H1 (cell line): ENCODE measurements at regions not wholly inside any gene's neighbourhood (a gene's known extent, or its start where the extent isn't known, plus 50 kb on each side); places are given as distances from the start of the nearest gene placed in this dataset.

Source experiments
- CTCF ChIA-PET: fragments of 300-600 bp; sonication (Branson Sonifier 250); formaldehyde crosslinking; loops from one replicate; lab custom pipeline; 2021; ENCODE audit not compliant: partially characterized antibody; lab: Charles Lee
- POLR2A ChIA-PET: fragments of 300-600 bp; sonication (Branson Sonifier 250); formaldehyde crosslinking; loops from one replicate; lab custom pipeline; 2021; ENCODE audit warnings: inconsistent platforms; ENCODE audit not compliant: partially characterized antibody; lab: Charles Lee
- DNase-seq, 2 experiments: peaks; one replicate each; pipeline versions ENCODE4 v3.0.0 to v3.0.0-alpha.2; 2010 to 2022; ENCODE audit warnings: low spot score in 2 of 2, low read depth in 1 of 2, mixed read lengths in 1 of 2
- FAIRE-seq: peaks from 2 replicates; lab custom pipeline; 2011; peaks lifted over from hg19 to GRCh38; lab: Jason Lieb, UNC
- H2AFZ ChIP-seq: 2 replicates; pipeline ENCODE4 v1.8.1; 2012; ENCODE audit warnings: low read length, inconsistent platforms
- H2AK5ac ChIP-seq: 2 replicates; pipeline ENCODE4 v1.6.1; 2013; ENCODE audit warnings: low read depth, low read length
- H2BK120ac ChIP-seq: replicated peaks from 2 replicates; pipeline ENCODE3; 2013; ENCODE audit warnings: low read depth, low read length, inconsistent platforms
- H2BK12ac ChIP-seq: 2 replicates; pipeline ENCODE4 v1.6.1; 2013; ENCODE audit warnings: low read depth, low read length
- H2BK15ac ChIP-seq: 2 replicates; pipeline ENCODE4 v1.6.1; 2013; ENCODE audit warnings: low read length
- H2BK20ac ChIP-seq: 2 replicates; pipeline ENCODE4 v1.6.1; 2013; ENCODE audit warnings: low read length
- H2BK5ac ChIP-seq: 2 replicates; pipeline ENCODE4 v1.6.1; 2013; ENCODE audit warnings: low read depth, low read length
- H3K14ac ChIP-seq: 2 replicates; pipeline ENCODE4 v1.6.1; 2013; ENCODE audit warnings: inconsistent platforms; ENCODE audit not compliant: insufficient read length
- H3K18ac ChIP-seq: 2 replicates; pipeline ENCODE4 v1.6.1; 2013; ENCODE audit warnings: low read length; ENCODE audit errors: extremely low read depth
- H3K23ac ChIP-seq: 2 replicates; pipeline ENCODE4 v1.6.1; 2013; ENCODE audit warnings: inconsistent platforms; ENCODE audit not compliant: insufficient read length
- H3K23me2 ChIP-seq: 2 replicates; pipeline ENCODE4 v1.6.1; 2013; ENCODE audit warnings: low read depth, low read length
- H3K27ac ChIP-seq: 2 replicates; pipeline ENCODE4 v1.6.1; 2011; ENCODE audit warnings: low read depth, low read length, inconsistent platforms
- H3K27me3 ChIP-seq, 4 experiments: replicated peaks in 1 of 4; 1 replicate in 1 of 4; 2 replicates in 3 of 4; pipeline versions ENCODE4 v1.6.1 to v1.8.1; 2011 to 2013; ENCODE audit warnings: low read length in 3 of 4, mild to moderate bottlenecking in 3 of 4, inconsistent platforms in 2 of 4, mixed read lengths in 2 of 4, moderate library complexity in 1 of 4; ENCODE audit not compliant: control insufficient read depth in 3 of 4, insufficient read depth in 3 of 4; ENCODE audit errors: extremely low read depth in 1 of 4
- H3K36me3 ChIP-seq, 4 experiments: 2 replicates each; pipeline versions ENCODE4 v1.6.1 to v1.8.1; 2011 to 2013; ENCODE audit warnings: mild to moderate bottlenecking in 4 of 4, low read length in 3 of 4, moderate library complexity in 2 of 4, control low read depth in 1 of 4, inconsistent platforms in 1 of 4; ENCODE audit not compliant: insufficient read depth in 4 of 4, control insufficient read depth in 2 of 4
- H3K4ac ChIP-seq: replicated peaks from 2 replicates; pipeline ENCODE3; 2013; ENCODE audit warnings: low read length, low read depth, mixed read lengths, inconsistent platforms; ENCODE audit not compliant: insufficient read length
- H3K4me1 ChIP-seq, 4 experiments: replicated peaks in 1 of 4; 1 replicate in 1 of 4; 2 replicates in 3 of 4; pipeline versions ENCODE4 v1.6.1 to v1.8.1; 2011 to 2013; ENCODE audit warnings: low read length in 3 of 4, inconsistent platforms in 2 of 4, mixed read lengths in 1 of 4; ENCODE audit not compliant: insufficient read depth in 4 of 4, control insufficient read depth in 3 of 4
- H3K4me2 ChIP-seq, 2 experiments: 2 replicates each; pipeline versions ENCODE4 v1.6.1 to v1.8.1; 2011 to 2013; ENCODE audit warnings: low read depth in 2 of 2, low read length in 2 of 2, control low read depth in 1 of 2, inconsistent platforms in 1 of 2, mild to moderate bottlenecking in 1 of 2; ENCODE audit not compliant: insufficient read depth in 1 of 2
- H3K4me3 ChIP-seq, 4 experiments: fragments of 200-600, 300-600 bp in 1 of 4; sonication (generic), shearing (Covaris generic), sonication (Bioruptor Twin) in 1 of 4; 2 replicates each; pipeline versions ENCODE4 v1.5.1 to v1.8.1; 2011 to 2016; ENCODE audit warnings: low read length in 4 of 4, low read depth in 3 of 4, control low read depth in 2 of 4, inconsistent platforms in 2 of 4, mild to moderate bottlenecking in 2 of 4, mixed read lengths in 1 of 4, moderate library complexity in 1 of 4; ENCODE audit not compliant: insufficient read depth in 2 of 4; ENCODE audit errors: extremely low read depth in 1 of 4
- H3K56ac ChIP-seq: replicated peaks from 2 replicates; pipeline ENCODE3; 2013; ENCODE audit warnings: low read depth, mild to moderate bottlenecking, mixed read lengths, low read length, inconsistent platforms; ENCODE audit not compliant: insufficient read length
- H3K79me1 ChIP-seq: 2 replicates; pipeline ENCODE4 v1.6.1; 2013; ENCODE audit warnings: low read depth, low read length, control low read depth
- H3K79me2 ChIP-seq, 2 experiments: 2 replicates each; pipeline versions ENCODE4 v1.6.1 to v1.8.1; 2012 to 2013; ENCODE audit warnings: low read length in 2 of 2, mild to moderate bottlenecking in 2 of 2, inconsistent platforms in 1 of 2; ENCODE audit not compliant: insufficient read depth in 2 of 2, control insufficient read depth in 1 of 2
- H3K9ac ChIP-seq, 4 experiments: replicated peaks in 1 of 4; 1 replicate in 1 of 4; 2 replicates in 3 of 4; pipeline versions ENCODE4 v1.6.1 to v1.8.1; 2011 to 2013; ENCODE audit warnings: low read depth in 3 of 4, low read length in 3 of 4, control low read depth in 2 of 4, mild to moderate bottlenecking in 2 of 4, moderate library complexity in 2 of 4, inconsistent platforms in 1 of 4; ENCODE audit errors: extremely low read depth in 1 of 4
- H3K9me3 ChIP-seq, 2 experiments: 2 replicates each; pipeline versions ENCODE4 v1.6.1 to v1.8.1; 2012 to 2013; ENCODE audit warnings: mild to moderate bottlenecking in 2 of 2, moderate library complexity in 2 of 2, control low read depth in 1 of 2, inconsistent platforms in 1 of 2, low read depth in 1 of 2, low read length in 1 of 2, mixed read lengths in 1 of 2; ENCODE audit not compliant: insufficient read depth in 2 of 2
- H4K20me1 ChIP-seq, 2 experiments: replicated peaks in 1 of 2; 2 replicates each; pipeline versions ENCODE3 to v1.8.1; 2011 to 2013; ENCODE audit warnings: inconsistent platforms in 2 of 2, low read length in 2 of 2, mild to moderate bottlenecking in 1 of 2; ENCODE audit not compliant: insufficient read depth in 2 of 2, control insufficient read depth in 1 of 2
- H4K5ac ChIP-seq: 2 replicates; pipeline ENCODE4 v1.6.1; 2013; ENCODE audit warnings: low read length, low read depth, mixed read lengths, inconsistent platforms; ENCODE audit not compliant: insufficient read length
- H4K8ac ChIP-seq: 2 replicates; pipeline ENCODE4 v1.8.0; 2013; ENCODE audit warnings: mild to moderate bottlenecking, moderate library complexity, low read length, inconsistent platforms; ENCODE audit not compliant: insufficient read depth; ENCODE audit errors: extremely low read depth
- H4K91ac ChIP-seq: replicated peaks from 2 replicates; pipeline ENCODE3; 2013; ENCODE audit warnings: low read length, mixed read lengths, inconsistent platforms; ENCODE audit not compliant: insufficient read length
- CBX5 ChIP-seq: fragments of 300-800, 300-1000 bp; sonication (generic); IDR thresholded peaks from 2 replicates; pipeline ENCODE4 v1.7.1; 2016; ENCODE audit warnings: antibody characterized with exemption, low read length, low read depth
- E2F6 ChIP-seq: IDR thresholded peaks from 2 replicates; pipeline ENCODE4 v1.6.1; 2012; ENCODE audit warnings: inconsistent platforms
- EZH2 ChIP-seq: fragments of 200-600 bp; sonication (generic); IDR thresholded peaks from 2 replicates; pipeline ENCODE4 v1.7.1; 2012; ENCODE audit warnings: low read depth, mild to moderate bottlenecking, moderate library complexity, low read length, inconsistent platforms; ENCODE audit not compliant: severe bottlenecking
- MAFK ChIP-seq: IDR thresholded peaks from 2 replicates; pipeline ENCODE4 v1.6.1; 2012; ENCODE audit warnings: low read depth, mild to moderate bottlenecking, improper control_type of control experiment, low read length
- POLR2A ChIP-seq, 2 experiments: IDR thresholded peaks; 1 replicate in 1 of 2; 2 replicates in 1 of 2; pipeline ENCODE4 v1.6.1; 2011; ENCODE audit warnings: low read depth in 2 of 2, low read length in 2 of 2, mild to moderate bottlenecking in 2 of 2; ENCODE audit errors: control extremely low read depth in 1 of 2
- POLR2AphosphoS5 ChIP-seq: IDR thresholded peaks from 2 replicates; pipeline ENCODE4 v1.6.1; 2011; ENCODE audit warnings: low read depth, low read length
- WGBS, 2 experiments: shearing (Covaris generic) in 1 of 2; methylation state at CpG; one replicate each; pipeline versions ENCODE4 v1.1.6 to v1.1.7; 2013 to 2015; ENCODE audit warnings: low lambda C conversion rate in 2 of 2, mixed read lengths in 2 of 2, inconsistent platforms in 1 of 2, low coverage in 1 of 2, missing lambda C conversion rate in 1 of 2; ENCODE audit not compliant: insufficient replicate concordance in 2 of 2, insufficient coverage in 1 of 2, insufficient read length in 1 of 2; ENCODE audit errors: extremely low coverage in 1 of 2, missing lambda C conversion rate in 1 of 2; 5-methylcytosine and 5-hydroxymethylcytosine counted together

- H4K91ac ChIP-seq, result no peak overlapping the region
- H3K14ac ChIP-seq, result no peak overlapping the region
- H3K56ac ChIP-seq, result no peak overlapping the region
- H3K9me3 ChIP-seq, result no peaks in the 10 kb centered on the region
- no peak overlapping the region for H3K4me2 ChIP-seq
- H2BK5ac ChIP-seq, result no peak overlapping the region
- H3K27me3 ChIP-seq, result no peaks in the 10 kb centered on the region; a peak in 1 of 7 replicates
- H3K18ac ChIP-seq, result no peak overlapping the region
- H2BK12ac ChIP-seq, result no peak overlapping the region
- H3K4ac ChIP-seq, result no peak overlapping the region
- H2BK20ac ChIP-seq, result no peak overlapping the region
- H3K27ac ChIP-seq, result no peak overlapping the region
- POLR2A ChIA-PET, result no interaction called here
- H2BK15ac ChIP-seq, result no peak overlapping the region
- H2AFZ ChIP-seq, result no peak overlapping the region
- no peaks in the 10 kb centered on the region for H4K20me1 ChIP-seq
- H4K8ac ChIP-seq, result no peak overlapping the region
- no peaks in the 10 kb centered on the region for H3K79me2 ChIP-seq
- H3K79me1 ChIP-seq, result no peaks in the 10 kb centered on the region
- FAIRE-seq, result no peak
- 79% methylated on average over 3 of the region's 3 CpGs; no CpG with 5 or more reads in 1 of the 2 experiments for WGBS, 2 experiments
- H3K23me2 ChIP-seq, result no peaks in the 10 kb centered on the region
- CTCF ChIA-PET, result interaction anchor here (0.8 to 2.0 kb wide), 9 partner anchors 12 to 310 kb away, joined by 3 to 10 read pairs (median 4); partner anchors contain the start of gene OLFML3
- peaks cover 0 to 9% (median 2%) of the 10 kb centered on the region in 4 experiments; a peak in 4 of 7 replicates for H3K4me1 ChIP-seq
- H2AK5ac ChIP-seq, result no peak overlapping the region
- H3K4me3 ChIP-seq, result no peak overlapping the region
- no peak overlapping the region for H4K5ac ChIP-seq
- H3K36me3 ChIP-seq, result no peaks in the 10 kb centered on the region
- H3K9ac ChIP-seq, result no peak overlapping the region
- no peak overlapping the region for H3K23ac ChIP-seq
- DNase-seq, result no peak
- no peak overlapping the region for H2BK120ac ChIP-seq
- no peak for TF ChIP-seq POLR2A (IDR thresholded peaks at IDR 0.05; ENCODE audit: control extremely low read depth in 1 of 2, low read depth in 2 of 2, low read length in 2 of 2)
- no peak for TF ChIP-seq CBX5
- no peak for TF ChIP-seq E2F6
- TF ChIP-seq MAFK, result no peak
- no peak for TF ChIP-seq EZH2
- no peak for TF ChIP-seq POLR2AphosphoS5
Measured at GRCh38 chr1:114286960-114287359, 133.3 kb upstream of the SYT6 start.
